ENCODE measurements at regions not wholly inside any gene's neighbourhood (a gene's known extent, or its start where the extent isn't known, plus 50 kb on each side); places are given as distances from the start of the nearest gene placed in this dataset.

DNA sequence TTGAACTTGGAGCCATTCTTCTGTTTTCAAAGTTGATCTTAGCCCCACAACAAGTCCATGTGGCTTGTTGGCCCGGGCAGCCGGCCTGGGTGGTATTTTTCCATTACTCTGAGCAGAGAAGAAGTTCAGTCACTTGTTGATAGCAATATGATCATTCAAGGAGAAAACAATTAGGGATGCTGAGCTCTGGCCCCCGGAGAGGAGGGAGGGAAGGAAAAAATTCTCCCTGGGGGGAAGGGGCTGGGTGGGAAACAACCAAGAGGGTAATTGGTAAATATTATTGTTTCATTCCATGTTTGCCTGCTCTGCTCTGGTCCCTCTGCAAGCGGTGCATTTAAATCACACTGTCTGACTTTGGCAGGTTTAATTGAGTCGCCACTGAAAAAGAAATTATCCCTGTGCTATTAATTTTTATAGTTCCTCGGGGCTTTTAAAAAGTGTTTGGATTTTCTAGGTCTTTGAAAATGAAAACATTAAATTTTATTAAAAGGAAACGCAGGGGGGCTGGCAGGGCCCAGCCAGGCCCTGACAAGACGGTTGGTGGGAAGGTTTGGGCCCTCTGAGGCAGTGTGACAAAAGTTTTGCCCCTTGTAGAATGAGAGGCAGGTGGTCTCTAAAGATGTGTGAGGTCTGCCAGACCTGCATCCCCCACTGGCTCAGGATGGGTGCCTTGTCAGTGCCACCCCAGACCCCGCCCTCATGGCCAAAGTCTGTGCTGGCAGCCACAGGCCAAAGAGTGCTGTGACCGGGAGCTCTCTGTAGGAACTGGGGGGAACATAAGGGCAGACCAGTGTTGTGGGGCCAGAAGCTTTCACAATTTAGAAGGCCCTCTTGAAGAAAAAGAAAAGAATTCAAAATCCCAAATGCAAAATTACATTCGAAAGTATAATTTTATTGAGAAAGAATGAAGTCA, 52.5 kb upstream of the SLC14A2 start:
- H3K4me3 ChIP-seq (ENCODE audit: low read depth, low read length) = no peak overlapping the region
- no peak for DNase-seq (ENCODE audit: low read depth)
- TF ChIP-seq CTCF (IDR thresholded peaks at IDR 0.05; ENCODE audit: low read depth, low read length) = no peak
- no peak for TF ChIP-seq MYC (IDR thresholded peaks at IDR 0.05; ENCODE audit: low read depth, low read length)
- TF ChIP-seq, protein P1, sequence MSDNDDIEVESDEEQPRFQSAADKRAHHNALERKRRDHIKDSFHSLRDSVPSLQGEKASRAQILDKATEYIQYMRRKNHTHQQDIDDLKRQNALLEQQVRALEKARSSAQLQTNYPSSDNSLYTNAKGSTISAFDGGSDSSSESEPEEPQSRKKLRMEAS (IDR thresholded peaks at IDR 0.05; ENCODE audit: low read depth, low read length) = no peak
- TF ChIP-seq POLR2A (IDR thresholded peaks at IDR 0.05; ENCODE audit: extremely low read depth, insufficient read length) = no peak

GRCh38 chr18:45565280-45565970, 49.9 kb upstream of the SLC14A2 start:
- DNase-seq (ENCODE audit: low read depth) = no peak
- no peak overlapping the region for H3K4me3 ChIP-seq (ENCODE audit: low read depth, low read length)

More at GRCh38 chr18:45565280-45565970, 49.9 kb upstream of the SLC14A2 start:
- TF ChIP-seq, protein P1 (IDR thresholded peaks at IDR 0.05; ENCODE audit: low read depth, low read length) = no peak
- TF ChIP-seq MYC (IDR thresholded peaks at IDR 0.05; ENCODE audit: low read depth, low read length) = no peak
- no peak for TF ChIP-seq POLR2A (IDR thresholded peaks at IDR 0.05; ENCODE audit: extremely low read depth, insufficient read length)
- TF ChIP-seq CTCF (IDR thresholded peaks at IDR 0.05; ENCODE audit: low read depth, low read length) = no peak
